ENCODE measurements at regions not wholly inside any gene's neighbourhood (a gene's known extent, or its start where the extent isn't known, plus 50 kb on each side); places are given as distances from the start of the nearest gene placed in this dataset.

GRCh38 chr9:90007516-90008440 lies 403.0 kb downstream of the GADD45G start:
- DNase-seq: no peak

GRCh38 chr9:90009447-90009846 lies 404.6 kb downstream of the GADD45G start:
- peak; percentile 48 to 66 (median 59) for DNase-seq

GRCh38 chr9:90010793-90011192 lies 406.0 kb downstream of the GADD45G start:
- no peak for DNase-seq

GRCh38 chr9:90012949-90013348 lies 408.1 kb downstream of the GADD45G start:
- no peak for DNase-seq

GRCh38 chr9:90013778-90014177 lies 409.0 kb downstream of the GADD45G start:
- DNase-seq: no peak

GRCh38 chr9:90014421-90014820 lies 409.6 kb downstream of the GADD45G start:
- DNase-seq: no peak

GRCh38 chr9:90016272-90016671 lies 411.5 kb downstream of the GADD45G start:
- DNase-seq: no peak

GRCh38 chr9:90017679-90018078 lies 412.9 kb downstream of the GADD45G start:
- DNase-seq: no peak

GRCh38 chr9:90018688-90019087 lies 413.9 kb downstream of the GADD45G start:
- peak in 1 of 3 donors; percentile 17 for DNase-seq

GRCh38 chr9:90019626-90020025 lies 414.8 kb downstream of the GADD45G start:
- DNase-seq: no peak

GRCh38 chr9:90020276-90020871 lies 415.6 kb downstream of the GADD45G start:
- DNase-seq: peak; percentile 64 to 79 (median 78)

GRCh38 chr9:90021216-90021906 lies 416.5 kb downstream of the GADD45G start:
- no peak for DNase-seq

- DNase-seq: peak in 1 of 3 donors; percentile 23
Measured at GRCh38 chr9:90022474-90022873, 417.7 kb downstream of the GADD45G start.

GRCh38 chr9:90023861-90024260 lies 419.0 kb downstream of the GADD45G start:
- DNase-seq: no peak

- peak in 1 of 3 donors; percentile 14 for DNase-seq
Measured at GRCh38 chr9:90024409-90024808, 419.6 kb downstream of the GADD45G start.

- peak in 2 of 3 donors; percentile 15 to 21 for DNase-seq
Measured at GRCh38 chr9:90024823-90025222, 420.0 kb downstream of the GADD45G start.

GRCh38 chr9:90025816-90026215 lies 421.0 kb downstream of the GADD45G start:
- peak in 2 of 3 donors; percentile 34 to 35 for DNase-seq

GRCh38 chr9:90027296-90027790 lies 422.5 kb downstream of the GADD45G start:
- no peak for DNase-seq

- DNase-seq: peak in 1 of 3 donors; percentile 39
Measured at GRCh38 chr9:90029386-90029785, 424.6 kb downstream of the GADD45G start.

- no peak for DNase-seq
Measured at GRCh38 chr9:90029996-90030395, 425.2 kb downstream of the GADD45G start.

GRCh38 chr9:90032296-90033027 lies 427.6 kb downstream of the GADD45G start:
- peak in 2 of 3 donors; percentile 39 to 57 for DNase-seq

GRCh38 chr9:90033028-90033650 lies 428.3 kb downstream of the GADD45G start:
- DNase-seq: peak in 2 of 3 donors; percentile 14 to 43
